ENCODE measurements at regions not wholly inside any gene's neighbourhood (a gene's known extent, or its start where the extent isn't known, plus 50 kb on each side); places are given as distances from the start of the nearest gene placed in this dataset.

GRCh38 chr5:68443091-68443490, 227.5 kb downstream of the PIK3R1 start:
- TF ChIP-seq POLR2AphosphoS5 (IDR thresholded peaks at IDR 0.05; ENCODE audit: low read depth, low read length), result no peak
- no peak for TF ChIP-seq TAF1 (IDR thresholded peaks at IDR 0.05; ENCODE audit: borderline replicate concordance, low read depth, low read length)
- no peak for TF ChIP-seq POLR2A (IDR thresholded peaks at IDR 0.05; ENCODE audit: low read depth, low read length)

All from GM12892 (cell line).